Thymus (tissue), 11 donors: ENCODE measurements at regions not wholly inside any gene's neighbourhood (a gene's known extent, or its start where the extent isn't known, plus 50 kb on each side); places are given as distances from the start of the nearest gene placed in this dataset.

Experiments
- DNase-seq, 9 donors: peaks; one replicate each; pipeline ENCODE4 v3.0.0-alpha.2; 2013; ENCODE audit warnings: low spot score in 9 of 9, low read depth in 6 of 9, missing footprints in 1 of 9
- H3K27ac ChIP-seq, 2 donors: one replicate each; pipeline ENCODE4 v1.5.1; 2013; ENCODE audit warnings: control low read depth in 1 of 2, low read depth in 1 of 2, low read length in 1 of 2, mild to moderate bottlenecking in 1 of 2, moderate library complexity in 1 of 2
- H3K27me3 ChIP-seq, 2 donors: one replicate each; pipeline ENCODE4 v1.5.1; 2013; ENCODE audit warnings: low read length in 1 of 2; ENCODE audit not compliant: control insufficient read depth in 2 of 2, insufficient read depth in 1 of 2
- H3K36me3 ChIP-seq, 2 donors: one replicate each; pipeline ENCODE4 v1.5.1; 2013; ENCODE audit warnings: low read length in 1 of 2, mild to moderate bottlenecking in 1 of 2, moderate library complexity in 1 of 2; ENCODE audit not compliant: control insufficient read depth in 2 of 2, insufficient read depth in 2 of 2
- H3K4me1 ChIP-seq, 2 donors: one replicate each; pipeline ENCODE4 v1.5.1; 2013; ENCODE audit warnings: low read length in 2 of 2; ENCODE audit not compliant: control insufficient read depth in 2 of 2, insufficient read depth in 2 of 2
- H3K4me3 ChIP-seq, 2 donors: one replicate each; pipeline ENCODE4 v1.5.1; 2013; ENCODE audit warnings: low read length in 2 of 2, control low read depth in 1 of 2, mild to moderate bottlenecking in 1 of 2
- H3K9me3 ChIP-seq, 2 donors: one replicate each; pipeline ENCODE4 v1.5.1; 2013; ENCODE audit warnings: low read length in 1 of 2, mild to moderate bottlenecking in 1 of 2; ENCODE audit not compliant: control insufficient read depth in 2 of 2, insufficient read depth in 1 of 2
- WGBS: extraction: QIAGEN DNeasy Blood & Tissue Kit; methylation state at CpG from one replicate; pipeline ENCODE4 v1.1.7; 2013; 5-methylcytosine and 5-hydroxymethylcytosine counted together
- donor health status: healthy.

- H3K4me1 ChIP-seq = peaks cover 4 to 31% of the 10 kb centered on the region in 2 donors
- H3K4me3 ChIP-seq = no peak overlapping the region
- H3K36me3 ChIP-seq = no peaks in the 10 kb centered on the region
- no peaks in the 10 kb centered on the region for H3K27me3 ChIP-seq
- no peak overlapping the region for H3K27ac ChIP-seq
- no peak for DNase-seq
- no peaks in the 10 kb centered on the region for H3K9me3 ChIP-seq
- 96% methylated on average over 10 of the region's 10 CpGs for WGBS
Observed at GRCh38 chr12:111074965-111075364, 154.6 kb upstream of the MYL2 start.

- H3K36me3 ChIP-seq = no peaks in the 10 kb centered on the region
- WGBS = 50% methylated on average over 8 of the region's 8 CpGs
- no peaks in the 10 kb centered on the region for H3K9me3 ChIP-seq
- H3K27ac ChIP-seq = peak overlapping the region in 1 of 2 donors; percentile 7
- peak in 1 of 9 donors; percentile 49 for DNase-seq
- H3K4me3 ChIP-seq = no peak overlapping the region
- H3K27me3 ChIP-seq = no peaks in the 10 kb centered on the region
- H3K4me1 ChIP-seq = peaks cover 4 to 31% of the 10 kb centered on the region in 2 donors
Observed at GRCh38 chr12:111074559-111074958, 154.2 kb upstream of the MYL2 start.

GRCh38 chr12:111073370-111073769, 153.0 kb upstream of the MYL2 start:
- peaks cover 4 to 41% of the 10 kb centered on the region in 2 donors for H3K4me1 ChIP-seq
- H3K4me3 ChIP-seq = no peak overlapping the region
- H3K27me3 ChIP-seq = no peaks in the 10 kb centered on the region
- 71% methylated on average over 4 of the region's 4 CpGs for WGBS
- no peaks in the 10 kb centered on the region for H3K9me3 ChIP-seq
- DNase-seq = peak in 5 of 9 donors; percentile 27 to 69 (median 30)
- H3K27ac ChIP-seq = peak overlapping the region in 1 of 2 donors; percentile 72
- no peaks in the 10 kb centered on the region for H3K36me3 ChIP-seq

- no peak for DNase-seq
- Histone ChIP-seq H3K9me3 (no peaks in the 10 kb centered on the region), H3K27me3 (no peaks in the 10 kb centered on the region), H3K36me3 (no peaks in the 10 kb centered on the region), H3K4me1 (peaks cover 5 to 51% of the 10 kb centered on the region in 2 donors), H3K27ac (no peak overlapping the region), H3K4me3 (no peak overlapping the region)
Observed at GRCh38 chr12:111072299-111072698, 151.9 kb upstream of the MYL2 start.

- Histone ChIP-seq H3K27ac (no peak overlapping the region), H3K9me3 (no peaks in the 10 kb centered on the region), H3K27me3 (no peaks in the 10 kb centered on the region), H3K36me3 (no peaks in the 10 kb centered on the region), H3K4me3 (no peak overlapping the region), H3K4me1 (peaks cover 5 to 49% of the 10 kb centered on the region in 2 donors)
- DNase-seq = no peak
- WGBS = 95% methylated on average over 4 of the region's 4 CpGs
Observed at GRCh38 chr12:111069886-111070285, 149.5 kb upstream of the MYL2 start.

- Histone ChIP-seq H3K36me3 (no peaks in the 10 kb centered on the region), H3K4me3 (peak overlapping the region in 1 of 2 donors; percentile 19), H3K27me3 (no peaks in the 10 kb centered on the region), H3K9me3 (no peaks in the 10 kb centered on the region), H3K27ac (peak overlapping the region; percentile 12 to 72), H3K4me1 (peaks cover 5 to 35% of the 10 kb centered on the region in 2 donors)
- WGBS = 51% methylated on average over 15 of the region's 15 CpGs
- peak in 8 of 9 donors; percentile 43 to 88 (median 70) for DNase-seq
Observed at GRCh38 chr12:111068290-111068689, 147.9 kb upstream of the MYL2 start.

GRCh38 chr12:111067498-111067897, 147.1 kb upstream of the MYL2 start:
- 97% methylated on average over 5 of the region's 5 CpGs for WGBS
- H3K36me3 ChIP-seq = no peaks in the 10 kb centered on the region
- no peak for DNase-seq
- no peaks in the 10 kb centered on the region for H3K27me3 ChIP-seq
- H3K4me3 ChIP-seq = no peak overlapping the region
- peaks cover 2 to 28% of the 10 kb centered on the region in 2 donors for H3K4me1 ChIP-seq
- no peaks in the 10 kb centered on the region for H3K9me3 ChIP-seq
- peak overlapping the region in 1 of 2 donors; percentile 4 for H3K27ac ChIP-seq

- Histone ChIP-seq H3K4me1 (peaks cover 2 to 24% of the 10 kb centered on the region in 2 donors), H3K27me3 (no peaks in the 10 kb centered on the region), H3K27ac (no peak overlapping the region), H3K4me3 (no peak overlapping the region), H3K36me3 (no peaks in the 10 kb centered on the region), H3K9me3 (no peaks in the 10 kb centered on the region)
- DNase-seq = peak in 1 of 9 donors; percentile 9
- 92% methylated on average over 5 of the region's 5 CpGs for WGBS
Observed at GRCh38 chr12:111066744-111067437, 146.5 kb upstream of the MYL2 start.

- Histone ChIP-seq H3K36me3 (no peaks in the 10 kb centered on the region), H3K9me3 (no peaks in the 10 kb centered on the region), H3K27ac (no peak overlapping the region), H3K4me3 (no peak overlapping the region), H3K4me1 (peaks cover 2 to 24% of the 10 kb centered on the region in 2 donors), H3K27me3 (no peaks in the 10 kb centered on the region)
- DNase-seq = no peak
- WGBS = 95% methylated on average over 2 of the region's 2 CpGs
Observed at GRCh38 chr12:111064982-111065381, 144.6 kb upstream of the MYL2 start.
